ENCODE measurements at regions not wholly inside any gene's neighbourhood (a gene's known extent, or its start where the extent isn't known, plus 50 kb on each side); places are given as distances from the start of the nearest gene placed in this dataset.

GRCh38 chr1:82731216-82731615 is 930.5 kb downstream of the ADGRL2 start:
- TF ChIP-seq MAX (IDR thresholded peaks at IDR 0.05) = no peak

GRCh38 chr1:82728206-82728605 is 927.5 kb downstream of the ADGRL2 start:
- TF ChIP-seq TAF1 (IDR thresholded peaks at IDR 0.05; ENCODE audit: low read depth) = no peak
- no peak for TF ChIP-seq TEAD4 (IDR thresholded peaks at IDR 0.05)
- no peak for TF ChIP-seq USF1 (IDR thresholded peaks at IDR 0.05)
- no peak for TF ChIP-seq RAD21 (IDR thresholded peaks at IDR 0.05; ENCODE audit: low read depth)
- TF ChIP-seq CEBPB (IDR thresholded peaks at IDR 0.05) = no peak
- TF ChIP-seq EGR1 (IDR thresholded peaks at IDR 0.05) = no peak
- TF ChIP-seq CREB1 (IDR thresholded peaks at IDR 0.05; ENCODE audit: low read depth) = no peak
- no peak for TF ChIP-seq TCF12 (IDR thresholded peaks at IDR 0.05; ENCODE audit: low read depth)
- no peak for TF ChIP-seq REST (IDR thresholded peaks at IDR 0.05; ENCODE audit: low read depth)
- no peak for TF ChIP-seq ZBTB7A (IDR thresholded peaks at IDR 0.05; ENCODE audit: low read depth)
- no peak for TF ChIP-seq YY1 (IDR thresholded peaks at IDR 0.05; ENCODE audit: low read depth)
- no peak for TF ChIP-seq NFIC (IDR thresholded peaks at IDR 0.05)
- TF ChIP-seq FOXM1 (IDR thresholded peaks at IDR 0.05; ENCODE audit: borderline replicate concordance, low read depth) = no peak
- no peak for TF ChIP-seq MAX (IDR thresholded peaks at IDR 0.05)
- TF ChIP-seq EP300 (IDR thresholded peaks at IDR 0.05; ENCODE audit: borderline replicate concordance) = no peak

GRCh38 chr1:82724246-82724645 is 923.5 kb downstream of the ADGRL2 start:
- no peak for TF ChIP-seq ZBTB7A (IDR thresholded peaks at IDR 0.05; ENCODE audit: low read depth)
- no peak for TF ChIP-seq CEBPB (IDR thresholded peaks at IDR 0.05)
- TF ChIP-seq NFIC (IDR thresholded peaks at IDR 0.05) = no peak
- TF ChIP-seq MAX (IDR thresholded peaks at IDR 0.05) = no peak
- no peak for TF ChIP-seq CREB1 (IDR thresholded peaks at IDR 0.05; ENCODE audit: low read depth)
- no peak for TF ChIP-seq TCF12 (IDR thresholded peaks at IDR 0.05; ENCODE audit: low read depth)
- TF ChIP-seq RAD21 (IDR thresholded peaks at IDR 0.05; ENCODE audit: low read depth) = no peak
- no peak for TF ChIP-seq EP300 (IDR thresholded peaks at IDR 0.05; ENCODE audit: borderline replicate concordance)
- TF ChIP-seq YY1 (IDR thresholded peaks at IDR 0.05; ENCODE audit: low read depth) = no peak
- no peak for TF ChIP-seq TEAD4 (IDR thresholded peaks at IDR 0.05)
- TF ChIP-seq TAF1 (IDR thresholded peaks at IDR 0.05; ENCODE audit: low read depth) = no peak
- TF ChIP-seq FOXM1 (IDR thresholded peaks at IDR 0.05; ENCODE audit: borderline replicate concordance, low read depth) = no peak
- TF ChIP-seq EGR1 (IDR thresholded peaks at IDR 0.05) = no peak
- no peak for TF ChIP-seq REST (IDR thresholded peaks at IDR 0.05; ENCODE audit: low read depth)
- TF ChIP-seq USF1 (IDR thresholded peaks at IDR 0.05) = no peak

- TF ChIP-seq CEBPB (IDR thresholded peaks at IDR 0.05) (no peak), TAF1 (IDR thresholded peaks at IDR 0.05; ENCODE audit: low read depth) (no peak), YY1 (IDR thresholded peaks at IDR 0.05; ENCODE audit: low read depth) (no peak), ZBTB7A (IDR thresholded peaks at IDR 0.05; ENCODE audit: low read depth) (no peak), RAD21 (IDR thresholded peaks at IDR 0.05; ENCODE audit: low read depth) (no peak), USF1 (IDR thresholded peaks at IDR 0.05) (no peak), CREB1 (IDR thresholded peaks at IDR 0.05; ENCODE audit: low read depth) (no peak), TCF12 (IDR thresholded peaks at IDR 0.05; ENCODE audit: low read depth) (no peak), EP300 (IDR thresholded peaks at IDR 0.05; ENCODE audit: borderline replicate concordance) (no peak), REST (IDR thresholded peaks at IDR 0.05; ENCODE audit: low read depth) (no peak), MAX (IDR thresholded peaks at IDR 0.05) (no peak), NFIC (IDR thresholded peaks at IDR 0.05) (no peak), FOXM1 (IDR thresholded peaks at IDR 0.05; ENCODE audit: borderline replicate concordance, low read depth) (no peak), EGR1 (IDR thresholded peaks at IDR 0.05) (no peak), TEAD4 (IDR thresholded peaks at IDR 0.05) (no peak)
These were observed 921.9 kb downstream of the ADGRL2 start for GRCh38 chr1:82722608-82723007.

Data from Ishikawa (cell line).